ENCODE measurements at regions not wholly inside any gene's neighbourhood (a gene's known extent, or its start where the extent isn't known, plus 50 kb on each side); places are given as distances from the start of the nearest gene placed in this dataset.

GRCh38 chr12:46071335-46071734 is 81.0 kb upstream of the SCAF11 start:
- TF ChIP-seq CTCF (conservative IDR thresholded peaks at IDR 0.05; ENCODE audit: low read depth, low read length) (no peak), POLR2A (IDR thresholded peaks at IDR 0.05; ENCODE audit: low read depth, low read length) (no peak), RCOR1 (IDR thresholded peaks at IDR 0.05; ENCODE audit: insufficient replicate concordance, low read length) (no peak), CEBPB (IDR thresholded peaks at IDR 0.05; ENCODE audit: low read depth, low read length) (no peak), RAD21 (IDR thresholded peaks at IDR 0.05; ENCODE audit: low read length) (no peak), FOS (IDR thresholded peaks at IDR 0.05; ENCODE audit: low read depth, low read length) (no peak), RFX5 (IDR thresholded peaks at IDR 0.05; ENCODE audit: low read depth, low read length) (no peak)
